ENCODE measurements at regions not wholly inside any gene's neighbourhood (a gene's known extent, or its start where the extent isn't known, plus 50 kb on each side); places are given as distances from the start of the nearest gene placed in this dataset.

- intact Hi-C loops (cut with DNase I; ENCODE audit: low total_unique reads): no loop called here
- H3K9me3 ChIP-seq: peaks cover 0 to 3% of the 10 kb centered on the region in 2 donors
- H3K4me1 ChIP-seq: no peaks in the 10 kb centered on the region
- no peaks in the 10 kb centered on the region for H3K27me3 ChIP-seq
- H3K27ac ChIP-seq: no peak overlapping the region
- in situ Hi-C loops (cut with MboI; ENCODE audit: low pct_ligation_motif_present in 1 of 4, low pct_unique_long_range_greater_than_20kb in 1 of 4, low sequenced_read_pairs in 3 of 4): no loop called here
- H3K36me3 ChIP-seq: no peaks in the 10 kb centered on the region
- WGBS, 2 donors (ENCODE audit: low coverage in 1 of 2): 94 to 95% methylated on average over 2 of the region's 2 CpGs
- TF ChIP-seq POLR2AphosphoS5 (IDR thresholded peaks at IDR 0.05) (no peak), EP300 (IDR thresholded peaks at IDR 0.05; ENCODE audit: low read depth) (no peak), POLR2A (IDR thresholded peaks at IDR 0.05) (no peak), CTCF (IDR thresholded peaks at IDR 0.05) (no peak)
- H3K4me3 ChIP-seq: no peak overlapping the region
- DNase-seq: no peak
Observed at GRCh38 chr1:56212143-56212542, 367.2 kb downstream of the PLPP3 start.

GRCh38 chr1:56206391-56206790 lies 373.0 kb downstream of the PLPP3 start:
- no peak for DNase-seq
- intact Hi-C loops (cut with DNase I; ENCODE audit: low total_unique reads): no loop called here
- TF ChIP-seq POLR2AphosphoS5 (IDR thresholded peaks at IDR 0.05): no peak
- no peak for TF ChIP-seq POLR2A (IDR thresholded peaks at IDR 0.05)
- TF ChIP-seq CTCF (IDR thresholded peaks at IDR 0.05): no peak
- no peak for TF ChIP-seq EP300 (IDR thresholded peaks at IDR 0.05; ENCODE audit: low read depth)
- peaks cover 0 to 3% of the 10 kb centered on the region in 2 donors for H3K9me3 ChIP-seq
- no peaks in the 10 kb centered on the region for H3K36me3 ChIP-seq
- no peaks in the 10 kb centered on the region for H3K27me3 ChIP-seq
- WGBS, 2 donors (ENCODE audit: low coverage in 1 of 2): 68 to 70% methylated on average over 2 of the region's 2 CpGs
- H3K4me1 ChIP-seq: no peaks in the 10 kb centered on the region
- H3K4me3 ChIP-seq: no peak overlapping the region
- in situ Hi-C loops (cut with MboI; ENCODE audit: low pct_ligation_motif_present in 1 of 4, low pct_unique_long_range_greater_than_20kb in 1 of 4, low sequenced_read_pairs in 3 of 4): no loop called here
- no peak overlapping the region for H3K27ac ChIP-seq

- WGBS, 2 donors (ENCODE audit: low coverage in 1 of 2): 82% methylated on average over 1 of the region's 1 CpG; no CpG with 5 or more reads in 1 of the 2 donors
- Histone ChIP-seq H3K4me1 (no peaks in the 10 kb centered on the region), H3K9me3 (peaks cover 0 to 3% of the 10 kb centered on the region in 2 donors), H3K4me3 (no peak overlapping the region), H3K27me3 (no peaks in the 10 kb centered on the region), H3K27ac (no peak overlapping the region), H3K36me3 (no peaks in the 10 kb centered on the region)
- in situ Hi-C loops (cut with MboI; ENCODE audit: low pct_ligation_motif_present in 1 of 4, low pct_unique_long_range_greater_than_20kb in 1 of 4, low sequenced_read_pairs in 3 of 4): no loop called here
- intact Hi-C loops (cut with DNase I; ENCODE audit: low total_unique reads): no loop called here
- DNase-seq: no peak
- TF ChIP-seq CTCF (IDR thresholded peaks at IDR 0.05): no peak
- no peak for TF ChIP-seq EP300 (IDR thresholded peaks at IDR 0.05; ENCODE audit: low read depth)
- TF ChIP-seq POLR2AphosphoS5 (IDR thresholded peaks at IDR 0.05): no peak
- TF ChIP-seq POLR2A (IDR thresholded peaks at IDR 0.05): no peak
Observed at GRCh38 chr1:56204206-56204605, 375.2 kb downstream of the PLPP3 start.

- TF ChIP-seq POLR2AphosphoS5 (IDR thresholded peaks at IDR 0.05) (no peak), CTCF (IDR thresholded peaks at IDR 0.05) (no peak), POLR2A (IDR thresholded peaks at IDR 0.05) (no peak), EP300 (IDR thresholded peaks at IDR 0.05; ENCODE audit: low read depth) (no peak)
- H3K9me3 ChIP-seq: peaks cover 0 to 3% of the 10 kb centered on the region in 2 donors
- no peak for DNase-seq
- intact Hi-C loops (cut with DNase I; ENCODE audit: low total_unique reads): no loop called here
- in situ Hi-C loops (cut with MboI; ENCODE audit: low pct_ligation_motif_present in 1 of 4, low pct_unique_long_range_greater_than_20kb in 1 of 4, low sequenced_read_pairs in 3 of 4): no loop called here
- no peaks in the 10 kb centered on the region for H3K4me1 ChIP-seq
- H3K4me3 ChIP-seq: no peak overlapping the region
- 69 to 71% methylated on average over 4 to 5 of the region's 5 CpGs for WGBS, 2 donors (ENCODE audit: low coverage in 1 of 2)
- no peaks in the 10 kb centered on the region for H3K36me3 ChIP-seq
- H3K27ac ChIP-seq: no peak overlapping the region
- no peaks in the 10 kb centered on the region for H3K27me3 ChIP-seq
Observed at GRCh38 chr1:56202796-56203492, 376.4 kb downstream of the PLPP3 start.
